ENCODE measurements at regions not wholly inside any gene's neighbourhood (a gene's known extent, or its start where the extent isn't known, plus 50 kb on each side); places are given as distances from the start of the nearest gene placed in this dataset.

DNA sequence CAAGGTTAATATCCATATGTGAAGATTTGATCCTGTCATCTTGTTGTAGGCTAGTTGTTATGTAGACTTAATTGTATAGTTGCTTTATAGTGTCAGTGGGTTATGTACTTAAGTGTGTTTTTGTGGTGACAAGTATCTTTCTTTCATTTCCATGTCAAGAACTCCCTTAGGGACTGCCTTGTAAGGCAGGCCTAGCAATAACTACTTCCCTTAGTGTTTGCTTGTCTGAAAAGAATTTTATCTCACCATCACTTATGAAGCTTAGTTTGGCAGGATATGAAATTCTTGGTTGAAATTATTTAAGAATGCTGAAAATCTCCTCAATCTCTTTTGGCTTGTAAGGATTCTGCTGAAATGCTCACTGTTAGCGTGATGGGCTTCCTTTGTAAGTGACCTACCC lies 467.6 kb downstream of the CDH2 start:
- DNase-seq (ENCODE audit: low read depth), result no peak
- TF ChIP-seq, protein P1, sequence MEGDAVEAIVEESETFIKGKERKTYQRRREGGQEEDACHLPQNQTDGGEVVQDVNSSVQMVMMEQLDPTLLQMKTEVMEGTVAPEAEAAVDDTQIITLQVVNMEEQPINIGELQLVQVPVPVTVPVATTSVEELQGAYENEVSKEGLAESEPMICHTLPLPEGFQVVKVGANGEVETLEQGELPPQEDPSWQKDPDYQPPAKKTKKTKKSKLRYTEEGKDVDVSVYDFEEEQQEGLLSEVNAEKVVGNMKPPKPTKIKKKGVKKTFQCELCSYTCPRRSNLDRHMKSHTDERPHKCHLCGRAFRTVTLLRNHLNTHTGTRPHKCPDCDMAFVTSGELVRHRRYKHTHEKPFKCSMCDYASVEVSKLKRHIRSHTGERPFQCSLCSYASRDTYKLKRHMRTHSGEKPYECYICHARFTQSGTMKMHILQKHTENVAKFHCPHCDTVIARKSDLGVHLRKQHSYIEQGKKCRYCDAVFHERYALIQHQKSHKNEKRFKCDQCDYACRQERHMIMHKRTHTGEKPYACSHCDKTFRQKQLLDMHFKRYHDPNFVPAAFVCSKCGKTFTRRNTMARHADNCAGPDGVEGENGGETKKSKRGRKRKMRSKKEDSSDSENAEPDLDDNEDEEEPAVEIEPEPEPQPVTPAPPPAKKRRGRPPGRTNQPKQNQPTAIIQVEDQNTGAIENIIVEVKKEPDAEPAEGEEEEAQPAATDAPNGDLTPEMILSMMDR (conservative IDR thresholded peaks at IDR 0.05; ENCODE audit: low read depth, low read length), result no peak
- H3K4me3 ChIP-seq (ENCODE audit: low read length), result no peak overlapping the region

DNA sequence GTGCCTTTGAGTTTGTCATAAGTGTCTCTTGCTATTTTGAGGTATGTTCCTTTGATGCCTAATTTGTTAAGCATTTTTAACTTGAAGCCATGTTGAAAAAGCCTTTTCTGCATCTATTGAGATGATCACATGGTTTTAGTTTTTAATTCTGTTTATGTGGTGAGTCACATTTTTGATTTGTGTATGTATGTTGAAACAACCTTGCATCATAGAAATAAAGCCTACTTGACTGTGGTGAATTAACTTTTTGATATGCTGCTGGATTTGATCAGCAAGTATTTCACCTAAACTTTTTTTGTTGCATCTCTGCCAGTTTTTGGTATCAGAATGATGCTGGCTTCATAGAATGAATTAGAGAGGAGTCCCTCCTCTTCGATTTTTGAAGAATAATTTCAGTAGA lies 469.7 kb downstream of the CDH2 start:
- TF ChIP-seq, protein P1 (conservative IDR thresholded peaks at IDR 0.05; ENCODE audit: low read depth, low read length), result no peak
- DNase-seq (ENCODE audit: low read depth), result no peak
- no peak overlapping the region for H3K4me3 ChIP-seq (ENCODE audit: low read length)

DNA sequence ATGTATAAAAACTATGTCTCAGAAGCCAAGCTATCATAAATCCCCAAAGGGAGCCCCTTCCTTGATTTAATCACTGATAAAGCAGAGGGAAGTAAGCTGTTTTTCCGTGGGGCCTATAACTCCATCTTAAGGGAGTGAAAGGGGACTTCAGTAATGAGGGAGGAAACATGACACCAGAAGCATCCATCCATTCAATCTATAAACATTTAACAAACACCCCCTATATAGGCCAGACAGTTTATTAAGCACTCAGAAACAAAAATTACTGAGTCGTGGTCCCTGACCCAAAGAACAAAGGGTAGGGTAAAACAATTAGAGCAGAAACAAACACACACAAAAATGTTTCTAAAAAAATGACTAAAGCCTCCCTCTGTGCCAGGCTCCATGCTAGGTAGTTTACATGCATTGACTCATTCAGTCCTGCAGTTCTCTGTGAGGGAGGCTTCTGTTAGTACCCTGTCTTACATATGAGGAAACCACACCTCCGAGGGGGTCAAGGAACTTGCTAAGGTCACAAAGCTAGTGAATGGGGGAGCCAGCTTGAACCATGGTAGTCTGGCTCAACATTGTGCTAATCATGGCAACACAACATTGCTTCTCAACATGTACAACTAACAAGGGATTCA lies 472.1 kb downstream of the CDH2 start:
- H3K4me3 ChIP-seq (ENCODE audit: low read length), result no peak overlapping the region
- TF ChIP-seq, protein P1 (conservative IDR thresholded peaks at IDR 0.05; ENCODE audit: low read depth, low read length), result no peak
- DNase-seq (ENCODE audit: low read depth), result no peak

DNA sequence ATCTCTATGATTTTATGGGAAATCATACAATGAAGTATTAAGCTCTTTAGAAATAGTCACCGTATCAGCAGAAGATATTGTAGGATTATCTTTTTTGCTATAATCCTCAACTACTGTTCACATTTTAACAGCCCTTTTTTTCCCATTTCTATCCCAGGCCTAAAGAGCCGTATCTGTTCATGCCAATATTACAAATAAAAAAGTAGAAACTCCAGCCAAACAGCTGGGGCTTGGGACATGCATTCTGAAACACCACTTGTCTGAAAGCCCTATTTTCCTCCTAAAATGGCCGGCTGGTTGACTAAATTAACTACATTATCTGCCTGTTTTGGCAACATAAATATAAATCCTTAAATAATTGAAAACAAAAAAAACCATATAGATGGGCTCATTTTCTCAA lies 477.8 kb downstream of the CDH2 start:
- TF ChIP-seq, protein P1 (conservative IDR thresholded peaks at IDR 0.05; ENCODE audit: low read depth, low read length), result no peak
- H3K4me3 ChIP-seq (ENCODE audit: low read length), result no peak overlapping the region
- DNase-seq (ENCODE audit: low read depth), result no peak

DNA sequence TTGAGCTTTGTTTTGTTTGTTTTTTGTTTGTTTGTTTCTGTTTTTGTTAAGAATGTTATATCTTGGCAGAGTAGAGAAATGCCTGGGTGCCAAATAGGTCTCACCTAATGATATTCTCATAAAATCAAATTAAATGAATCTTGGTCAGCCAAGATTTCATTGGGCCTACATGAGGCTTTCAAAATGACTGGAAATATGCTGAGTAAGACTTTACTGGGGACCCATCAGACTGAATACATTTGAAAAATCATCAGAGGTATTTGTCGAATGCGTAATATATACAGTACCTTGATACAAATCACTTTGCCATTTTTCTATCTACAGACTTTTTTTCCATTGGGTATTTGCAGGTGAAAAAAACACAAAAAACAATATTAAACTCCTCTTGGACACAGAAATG lies 480.8 kb downstream of the CDH2 start:
- TF ChIP-seq, protein P1 (conservative IDR thresholded peaks at IDR 0.05; ENCODE audit: low read depth, low read length), result no peak
- DNase-seq (ENCODE audit: low read depth), result no peak
- H3K4me3 ChIP-seq (ENCODE audit: low read length), result no peak overlapping the region

DNA sequence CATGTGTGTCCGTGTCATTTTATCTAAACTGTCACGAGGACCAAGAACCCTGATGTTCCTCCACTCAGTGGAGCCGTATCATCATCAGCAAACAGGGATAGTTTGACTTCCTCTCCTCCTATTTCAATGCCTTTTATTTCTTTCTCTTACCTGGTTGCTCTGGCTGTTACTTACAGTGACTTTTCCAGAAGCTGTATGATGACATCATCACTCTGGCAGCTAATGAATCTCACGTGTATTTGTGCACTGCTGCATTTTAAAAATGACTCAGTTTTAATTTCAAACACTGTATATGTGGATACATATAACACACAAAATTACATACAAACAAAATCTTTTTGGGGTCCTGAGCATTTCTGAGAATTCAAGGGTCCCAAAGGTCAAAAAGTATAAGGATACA lies 481.4 kb downstream of the CDH2 start:
- H3K4me3 ChIP-seq (ENCODE audit: low read length), result no peak overlapping the region
- peak; percentile 46 for DNase-seq (ENCODE audit: low read depth)
- TF ChIP-seq, protein P1 (conservative IDR thresholded peaks at IDR 0.05; ENCODE audit: low read depth, low read length), result no peak

DNA sequence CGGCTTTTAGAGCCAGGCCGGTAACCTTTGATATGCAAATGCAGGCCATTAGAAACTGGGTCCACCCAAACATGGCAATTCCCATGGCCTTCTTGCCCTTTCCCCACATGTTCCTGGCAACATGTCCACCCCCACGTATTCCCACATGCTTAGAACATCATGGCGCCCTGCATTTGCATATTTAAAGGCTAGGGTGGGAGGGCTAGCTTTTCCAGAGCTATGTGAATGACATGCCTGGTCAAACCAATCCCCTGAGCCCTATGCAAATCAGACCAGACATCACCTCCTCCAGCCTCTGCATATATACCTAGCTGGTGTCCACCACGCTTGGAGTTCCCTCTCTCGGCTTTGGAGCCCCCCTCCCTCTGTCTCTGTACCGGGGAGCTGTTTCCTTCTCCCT lies 481.9 kb downstream of the CDH2 start:
- TF ChIP-seq, protein P1 (conservative IDR thresholded peaks at IDR 0.05; ENCODE audit: low read depth, low read length), result no peak

More for the DNA sequence above, 481.9 kb downstream of the CDH2 start:
- H3K4me3 ChIP-seq (ENCODE audit: low read length), result no peak overlapping the region
- DNase-seq (ENCODE audit: low read depth), result no peak

All from retinal pigment epithelial cell (primary cell).